ENCODE measurements at regions not wholly inside any gene's neighbourhood (a gene's known extent, or its start where the extent isn't known, plus 50 kb on each side); places are given as distances from the start of the nearest gene placed in this dataset.
A peak's percentile ranks its signal among the peaks of the same experiment; 100 is the strongest.

DNA sequence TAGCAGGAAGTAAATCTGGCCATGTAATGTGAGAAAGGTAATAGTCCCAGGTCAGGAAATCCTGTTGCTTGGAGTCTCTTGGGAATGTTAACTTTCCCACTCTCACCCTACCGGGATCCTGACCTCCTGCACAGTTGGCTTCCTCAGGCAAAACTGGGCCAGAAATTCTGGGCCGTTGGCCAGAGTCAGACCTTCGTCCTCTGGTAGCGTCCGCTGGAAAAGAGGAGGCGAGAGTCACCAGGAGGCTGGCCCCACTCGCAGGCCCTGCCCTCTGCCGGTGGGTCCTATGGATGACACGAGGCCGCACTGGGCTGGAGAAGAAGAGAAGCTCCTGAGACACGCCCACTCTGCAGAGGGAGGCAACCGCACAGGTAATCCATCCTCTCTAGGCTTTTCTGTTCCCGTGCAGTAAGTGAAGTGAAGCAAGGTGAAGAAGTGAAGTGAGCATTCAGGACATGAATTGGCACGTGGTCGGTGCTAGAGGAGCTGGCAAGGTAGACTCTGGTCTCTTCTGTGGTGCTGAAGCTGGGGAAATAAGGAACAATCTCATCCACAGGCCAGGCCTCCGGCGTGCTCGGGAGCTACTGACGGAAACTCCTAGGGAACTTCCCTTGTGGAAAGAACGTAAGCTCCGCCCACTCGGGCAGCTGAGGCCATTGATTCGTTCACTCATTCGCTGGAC is 182.7 kb upstream of the GLI2 start (continued):
- TF ChIP-seq AKAP8 (CRISPR knock-in tag; IDR thresholded peaks at IDR 0.05) (peak; percentile 82; the same call in 1 of the 2 replicates), ZNF546 (CRISPR knock-in tag; conservative IDR thresholded peaks at IDR 0.05) (0 out of 2 replicates have a peak, but pooled peaks have one; percentile 58), CBX1 (IDR thresholded peaks at IDR 0.05; ENCODE audit: low read depth) (peak; percentile 92), SOX13 (IDR thresholded peaks at IDR 0.05) (no peak), SOX13 (CRISPR knock-in tag; conservative IDR thresholded peaks at IDR 0.05 in 1 of 2, IDR thresholded peaks at IDR 0.05 in 1 of 2) (peak in 1 of 2 experiments; percentile 74; a peak in 2 of 4 replicates), ZMAT3 (CRISPR knock-in tag; conservative IDR thresholded peaks at IDR 0.05) (peak; percentile 83; the same call in 1 of the 2 replicates), SMAD9 (CRISPR knock-in tag; IDR thresholded peaks at IDR 0.05) (0 out of 2 replicates have a peak, but pooled peaks have one; percentile 39), RNF2 (conservative IDR thresholded peaks at IDR 0.05; ENCODE audit: low read depth) (peak; percentile 78), SIN3A (IDR thresholded peaks at IDR 0.05; ENCODE audit: borderline replicate concordance, low read depth, low read length) (peak; percentile 72; the same call in 1 of the 2 replicates), TCF12 (IDR thresholded peaks at IDR 0.05) (no peak), TCF12 (CRISPR knock-in tag; IDR thresholded peaks at IDR 0.05) (0 out of 2 replicates have a peak, but pooled peaks have one; percentile 9), PHF8 (CRISPR knock-in tag; IDR thresholded peaks at IDR 0.05) (peak; percentile 65), SRSF4 (IDR thresholded peaks at IDR 0.05; ENCODE audit: low read depth, low read length, poor library complexity, severe bottlenecking) (no peak), ZNF3 (CRISPR knock-in tag; IDR thresholded peaks at IDR 0.05) (0 out of 2 replicates have a peak, but pooled peaks have one; percentile 36), ATF7 (IDR thresholded peaks at IDR 0.05) (no peak), ATF7 (CRISPR knock-in tag; IDR thresholded peaks at IDR 0.05) (0 out of 2 replicates have a peak, but pooled peaks have one; percentile 37), SP2 (CRISPR knock-in tag; IDR thresholded peaks at IDR 0.05) (no peak), ZNF263 (CRISPR knock-in tag; IDR thresholded peaks at IDR 0.05) (peak; percentile 86), ZNF446 (CRISPR knock-in tag; IDR thresholded peaks at IDR 0.05) (no peak), GATAD1 (CRISPR knock-in tag; IDR thresholded peaks at IDR 0.05) (peak; percentile 78)
- TF ChIP-seq, protein P1, sequence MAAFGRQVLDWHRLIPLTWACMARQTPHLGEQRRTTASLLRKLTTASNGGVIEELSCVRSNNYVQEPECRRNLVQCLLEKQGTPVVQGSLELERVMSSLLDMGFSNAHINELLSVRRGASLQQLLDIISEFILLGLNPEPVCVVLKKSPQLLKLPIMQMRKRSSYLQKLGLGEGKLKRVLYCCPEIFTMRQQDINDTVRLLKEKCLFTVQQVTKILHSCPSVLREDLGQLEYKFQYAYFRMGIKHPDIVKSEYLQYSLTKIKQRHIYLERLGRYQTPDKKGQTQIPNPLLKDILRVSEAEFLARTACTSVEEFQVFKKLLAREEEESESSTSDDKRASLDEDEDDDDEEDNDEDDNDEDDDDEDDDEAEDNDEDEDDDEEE (CRISPR knock-in tag; IDR thresholded peaks at IDR 0.05): peak; percentile 64; the same call in 1 of the 2 replicates
- TF ChIP-seq, protein P2, sequence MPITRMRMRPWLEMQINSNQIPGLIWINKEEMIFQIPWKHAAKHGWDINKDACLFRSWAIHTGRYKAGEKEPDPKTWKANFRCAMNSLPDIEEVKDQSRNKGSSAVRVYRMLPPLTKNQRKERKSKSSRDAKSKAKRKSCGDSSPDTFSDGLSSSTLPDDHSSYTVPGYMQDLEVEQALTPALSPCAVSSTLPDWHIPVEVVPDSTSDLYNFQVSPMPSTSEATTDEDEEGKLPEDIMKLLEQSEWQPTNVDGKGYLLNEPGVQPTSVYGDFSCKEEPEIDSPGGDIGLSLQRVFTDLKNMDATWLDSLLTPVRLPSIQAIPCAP (CRISPR knock-in tag; IDR thresholded peaks at IDR 0.05; ENCODE audit: low read depth): no peak
- TF ChIP-seq, protein P3, sequence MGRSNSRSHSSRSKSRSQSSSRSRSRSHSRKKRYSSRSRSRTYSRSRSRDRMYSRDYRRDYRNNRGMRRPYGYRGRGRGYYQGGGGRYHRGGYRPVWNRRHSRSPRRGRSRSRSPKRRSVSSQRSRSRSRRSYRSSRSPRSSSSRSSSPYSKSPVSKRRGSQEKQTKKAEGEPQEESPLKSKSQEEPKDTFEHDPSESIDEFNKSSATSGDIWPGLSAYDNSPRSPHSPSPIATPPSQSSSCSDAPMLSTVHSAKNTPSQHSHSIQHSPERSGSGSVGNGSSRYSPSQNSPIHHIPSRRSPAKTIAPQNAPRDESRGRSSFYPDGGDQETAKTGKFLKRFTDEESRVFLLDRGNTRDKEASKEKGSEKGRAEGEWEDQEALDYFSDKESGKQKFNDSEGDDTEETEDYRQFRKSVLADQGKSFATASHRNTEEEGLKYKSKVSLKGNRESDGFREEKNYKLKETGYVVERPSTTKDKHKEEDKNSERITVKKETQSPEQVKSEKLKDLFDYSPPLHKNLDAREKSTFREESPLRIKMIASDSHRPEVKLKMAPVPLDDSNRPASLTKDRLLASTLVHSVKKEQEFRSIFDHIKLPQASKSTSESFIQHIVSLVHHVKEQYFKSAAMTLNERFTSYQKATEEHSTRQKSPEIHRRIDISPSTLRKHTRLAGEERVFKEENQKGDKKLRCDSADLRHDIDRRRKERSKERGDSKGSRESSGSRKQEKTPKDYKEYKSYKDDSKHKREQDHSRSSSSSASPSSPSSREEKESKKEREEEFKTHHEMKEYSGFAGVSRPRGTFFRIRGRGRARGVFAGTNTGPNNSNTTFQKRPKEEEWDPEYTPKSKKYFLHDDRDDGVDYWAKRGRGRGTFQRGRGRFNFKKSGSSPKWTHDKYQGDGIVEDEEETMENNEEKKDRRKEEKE (IDR thresholded peaks at IDR 0.05): no peak
- TF ChIP-seq, protein P4, sequence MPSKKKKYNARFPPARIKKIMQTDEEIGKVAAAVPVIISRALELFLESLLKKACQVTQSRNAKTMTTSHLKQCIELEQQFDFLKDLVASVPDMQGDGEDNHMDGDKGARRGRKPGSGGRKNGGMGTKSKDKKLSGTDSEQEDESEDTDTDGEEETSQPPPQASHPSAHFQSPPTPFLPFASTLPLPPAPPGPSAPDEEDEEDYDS (CRISPR knock-in tag; IDR thresholded peaks at IDR 0.05): peak; percentile 74
